ENCODE measurements at regions not wholly inside any gene's neighbourhood (a gene's known extent, or its start where the extent isn't known, plus 50 kb on each side); places are given as distances from the start of the nearest gene placed in this dataset.
"Not testable (repeated sequence)": the region's sequence is repeated elsewhere in the genome, so short reads cannot be mapped to it uniquely, and the experiment has no call there.

GRCh38 chr6:76861403-76861802, 601.9 kb downstream of the HTR1B start:
- no peaks in the 10 kb centered on the region for H3K27me3 Mint-ChIP-seq (ENCODE audit: unreplicated experiment)
- no peak overlapping the region for H3K4me3 Mint-ChIP-seq (ENCODE audit: unreplicated experiment)
- peaks cover 5% of the 10 kb centered on the region for H3K4me1 Mint-ChIP-seq (ENCODE audit: low read depth, unreplicated experiment)
- peak; percentile 63 for TF ChIP-seq CTCF (IDR thresholded peaks at IDR 0.05; ENCODE audit: partially characterized antibody, unreplicated experiment)
- no peaks in the 10 kb centered on the region for H3K36me3 Mint-ChIP-seq (ENCODE audit: unreplicated experiment)
- H3K9me3 Mint-ChIP-seq (ENCODE audit: unreplicated experiment), result no peaks in the 10 kb centered on the region
- DNase-seq, result peak; percentile 25
- H3K27ac Mint-ChIP-seq (ENCODE audit: unreplicated experiment), result no peak overlapping the region

DNA sequence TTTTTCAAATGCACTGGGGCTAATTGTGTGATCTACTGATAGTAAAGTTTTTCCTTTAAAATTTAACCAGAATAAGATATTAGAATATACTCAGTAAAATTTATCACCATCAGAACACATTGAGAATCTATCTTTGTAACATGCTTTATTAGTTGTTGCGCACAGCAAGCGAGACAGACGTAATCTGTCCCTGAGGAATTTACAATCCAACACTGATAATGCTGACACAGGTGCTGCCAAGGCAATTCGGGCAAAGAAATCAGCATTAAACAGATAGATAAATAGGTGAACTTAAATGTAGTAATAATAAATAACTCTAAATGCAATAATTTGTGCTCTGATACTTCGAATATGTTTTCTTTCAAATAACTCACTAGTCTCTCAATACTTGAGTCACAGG, 607.2 kb downstream of the HTR1B start:
- H3K9me3 Mint-ChIP-seq (ENCODE audit: unreplicated experiment), result no peaks in the 10 kb centered on the region
- TF ChIP-seq CTCF (IDR thresholded peaks at IDR 0.05; ENCODE audit: partially characterized antibody, unreplicated experiment), result no peak
- H3K4me1 Mint-ChIP-seq (ENCODE audit: low read depth, unreplicated experiment), result peaks cover 6% of the 10 kb centered on the region
- no peak overlapping the region for H3K4me3 Mint-ChIP-seq (ENCODE audit: unreplicated experiment)
- H3K27me3 Mint-ChIP-seq (ENCODE audit: unreplicated experiment), result no peaks in the 10 kb centered on the region
- no peak for DNase-seq
- no peaks in the 10 kb centered on the region for H3K36me3 Mint-ChIP-seq (ENCODE audit: unreplicated experiment)
- H3K27ac Mint-ChIP-seq (ENCODE audit: unreplicated experiment), result no peak overlapping the region

- Mint-ChIP-seq H3K9me3 (ENCODE audit: unreplicated experiment) (peaks cover 1% of the 10 kb centered on the region), H3K36me3 (ENCODE audit: unreplicated experiment) (no peaks in the 10 kb centered on the region), H3K27ac (ENCODE audit: unreplicated experiment) (no peak overlapping the region), H3K27me3 (ENCODE audit: unreplicated experiment) (no peaks in the 10 kb centered on the region), H3K4me3 (ENCODE audit: unreplicated experiment) (no peak overlapping the region), H3K4me1 (ENCODE audit: low read depth, unreplicated experiment) (peaks cover 6% of the 10 kb centered on the region)
- DNase-seq, result no peak
- no peak for TF ChIP-seq CTCF (IDR thresholded peaks at IDR 0.05; ENCODE audit: partially characterized antibody, unreplicated experiment)
Observed at GRCh38 chr6:76852776-76853175, 610.5 kb downstream of the HTR1B start.

- H3K27me3 Mint-ChIP-seq (ENCODE audit: unreplicated experiment); H3K36me3 Mint-ChIP-seq (ENCODE audit: unreplicated experiment); H3K4me3 Mint-ChIP-seq (ENCODE audit: unreplicated experiment); H3K9me3 Mint-ChIP-seq (ENCODE audit: unreplicated experiment); H3K27ac Mint-ChIP-seq (ENCODE audit: unreplicated experiment); DNase-seq; H3K4me1 Mint-ChIP-seq (ENCODE audit: low read depth, unreplicated experiment): not testable (repeated sequence)
Observed at GRCh38 chr6:76849274-76849970, 613.9 kb downstream of the HTR1B start.

GRCh38 chr6:76843054-76843822, 620.1 kb downstream of the HTR1B start:
- Mint-ChIP-seq H3K27ac (ENCODE audit: unreplicated experiment) (no peak overlapping the region), H3K27me3 (ENCODE audit: unreplicated experiment) (peaks cover 1% of the 10 kb centered on the region), H3K9me3 (ENCODE audit: unreplicated experiment) (peaks cover 5% of the 10 kb centered on the region), H3K36me3 (ENCODE audit: unreplicated experiment) (peaks cover 6% of the 10 kb centered on the region), H3K4me3 (ENCODE audit: unreplicated experiment) (no peak overlapping the region), H3K4me1 (ENCODE audit: low read depth, unreplicated experiment) (no peaks in the 10 kb centered on the region)
- TF ChIP-seq CTCF (IDR thresholded peaks at IDR 0.05; ENCODE audit: partially characterized antibody, unreplicated experiment), result no peak
- DNase-seq, result no peak
